NOMO-1 (cell line): ENCODE measurements at regions not wholly inside any gene's neighbourhood (a gene's known extent, or its start where the extent isn't known, plus 50 kb on each side); places are given as distances from the start of the nearest gene placed in this dataset.

Experiments used
- DNase-seq, 2 experiments: peaks; one replicate each; lab custom pipeline; 2025; ENCODE audit not compliant: unreplicated experiment in 2 of 2; lab: John Stamatoyannopoulos, UW

DNA sequence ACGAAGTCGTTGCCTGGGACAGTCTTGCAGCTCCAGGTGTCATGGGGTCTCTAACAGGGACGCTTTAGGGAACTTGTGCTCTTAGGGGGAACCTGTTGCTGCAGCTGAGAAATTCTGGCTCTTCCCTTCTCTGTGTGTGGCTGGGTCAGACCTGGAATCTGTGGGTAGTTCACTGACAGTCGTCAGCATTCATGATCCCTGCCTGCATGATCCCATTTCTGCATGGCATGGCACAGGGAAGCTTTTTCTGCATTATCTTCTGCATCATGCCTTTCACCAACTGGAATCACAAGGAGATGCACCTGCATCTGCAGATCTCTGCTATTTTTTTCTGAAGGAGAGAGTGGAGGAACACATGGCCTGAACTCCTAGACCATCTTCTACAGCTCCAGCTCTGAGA is 85.6 kb downstream of the SOX9 start:
- DNase-seq, result no peak

DNA sequence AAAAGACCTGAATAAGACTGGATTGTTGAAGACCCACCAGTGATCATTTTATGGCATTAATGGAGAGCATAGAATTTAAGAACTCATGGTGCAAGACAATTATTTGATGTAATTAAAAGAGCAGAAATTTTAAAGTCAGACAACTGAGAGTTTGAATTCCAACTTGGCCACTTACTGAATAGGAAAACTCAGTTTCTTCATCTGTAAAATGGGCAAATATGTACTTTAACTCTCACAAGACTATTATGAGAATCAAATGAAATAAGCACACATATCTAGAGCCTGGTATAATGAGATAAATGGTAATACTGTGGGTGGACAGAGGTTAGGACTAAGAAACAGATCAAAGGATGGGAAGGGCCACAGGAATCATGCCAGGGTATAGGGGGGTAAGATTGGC is 88.0 kb downstream of the SOX9 start:
- no peak for DNase-seq

DNA sequence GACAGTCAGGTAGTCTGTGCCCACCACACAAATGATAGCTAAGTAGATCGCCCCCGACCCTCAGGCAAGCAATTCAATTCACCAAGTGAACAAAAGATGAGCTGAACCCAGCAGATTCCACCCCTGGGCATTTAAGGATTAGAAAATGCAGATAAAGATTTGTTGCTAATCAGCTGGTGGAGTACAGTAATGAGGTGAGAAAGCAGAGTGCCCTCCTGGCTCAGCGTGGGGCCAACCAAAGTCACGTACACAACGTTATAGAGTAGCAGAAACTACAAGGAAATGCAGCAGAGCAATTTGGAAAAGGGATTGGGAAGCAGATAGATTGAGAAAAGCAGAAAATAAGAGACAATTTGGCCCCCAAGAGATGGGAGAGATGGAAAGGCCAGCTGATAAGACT is 91.2 kb downstream of the SOX9 start:
- no peak for DNase-seq

DNA sequence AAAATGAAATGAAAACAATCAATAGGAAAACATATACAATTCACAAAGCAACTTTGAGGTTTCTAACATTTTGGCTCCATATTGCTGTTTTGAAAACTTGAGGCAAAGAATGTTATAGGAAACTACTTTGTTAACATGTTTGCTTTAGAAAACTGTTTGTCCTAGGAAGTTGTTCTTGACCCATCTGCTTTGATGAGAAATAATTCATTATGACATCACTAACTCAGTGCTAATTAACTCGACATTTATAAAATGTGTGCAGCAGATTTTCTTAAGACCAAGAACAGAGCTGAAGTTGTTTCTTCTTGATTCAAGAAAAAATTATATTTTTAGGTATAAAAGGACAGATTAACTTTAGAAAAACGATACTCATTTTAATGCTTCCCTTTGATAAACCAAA is 94.7 kb downstream of the SOX9 start:
- no peak for DNase-seq

DNA sequence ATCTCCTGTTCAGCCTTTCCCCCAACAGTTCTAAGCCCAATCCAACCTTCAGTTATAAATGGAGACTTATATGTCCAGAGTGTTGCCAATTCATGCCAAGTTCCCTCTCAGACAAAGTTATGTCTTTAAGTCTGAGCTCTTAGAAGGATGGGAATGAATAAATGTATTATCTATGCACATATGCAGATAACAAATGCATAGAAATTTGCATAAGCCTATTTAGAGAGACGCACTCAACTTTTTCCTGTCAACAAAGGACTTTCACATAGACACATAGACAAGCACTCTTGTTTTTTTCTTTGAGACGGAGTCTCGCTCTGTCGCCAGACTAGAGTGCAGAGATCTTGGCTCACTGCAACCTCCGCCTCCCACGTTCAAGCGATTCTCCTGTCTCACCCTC is 95.1 kb downstream of the SOX9 start:
- no peak for DNase-seq

DNA sequence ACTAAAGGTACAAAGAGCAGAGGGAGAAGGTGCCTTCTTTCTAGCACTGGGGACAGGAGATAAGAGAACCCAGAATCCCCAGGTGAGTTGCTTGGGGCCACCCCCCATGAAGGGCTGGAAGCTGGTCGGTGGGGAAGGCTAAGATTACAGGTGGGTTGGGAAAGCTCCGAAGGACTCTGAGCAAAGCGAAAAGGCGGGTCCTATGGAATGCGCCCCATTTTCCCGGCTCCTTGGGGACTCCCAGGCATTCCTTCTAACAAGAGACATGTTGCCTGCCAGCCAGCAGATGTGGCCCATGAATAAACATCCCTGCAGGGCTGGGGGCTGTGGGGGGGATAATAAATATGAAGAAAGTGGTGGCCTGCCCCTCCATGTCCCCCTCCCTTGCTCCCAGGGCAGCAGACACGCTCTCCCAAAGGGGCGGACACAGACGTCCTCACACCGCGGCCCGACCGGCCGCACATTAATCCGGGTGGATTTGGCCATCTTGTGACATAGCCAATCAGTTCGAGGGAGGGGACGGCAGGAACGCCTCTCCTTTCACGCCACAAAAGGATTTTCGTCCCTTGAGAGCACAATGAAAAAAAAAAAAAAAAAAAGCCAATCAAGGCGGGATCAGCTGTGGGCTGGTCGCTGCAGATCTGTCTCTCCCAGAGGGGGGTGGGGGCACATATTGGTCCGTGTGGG is 98.5 kb downstream of the SOX9 start:
- DNase-seq, result no peak

DNA sequence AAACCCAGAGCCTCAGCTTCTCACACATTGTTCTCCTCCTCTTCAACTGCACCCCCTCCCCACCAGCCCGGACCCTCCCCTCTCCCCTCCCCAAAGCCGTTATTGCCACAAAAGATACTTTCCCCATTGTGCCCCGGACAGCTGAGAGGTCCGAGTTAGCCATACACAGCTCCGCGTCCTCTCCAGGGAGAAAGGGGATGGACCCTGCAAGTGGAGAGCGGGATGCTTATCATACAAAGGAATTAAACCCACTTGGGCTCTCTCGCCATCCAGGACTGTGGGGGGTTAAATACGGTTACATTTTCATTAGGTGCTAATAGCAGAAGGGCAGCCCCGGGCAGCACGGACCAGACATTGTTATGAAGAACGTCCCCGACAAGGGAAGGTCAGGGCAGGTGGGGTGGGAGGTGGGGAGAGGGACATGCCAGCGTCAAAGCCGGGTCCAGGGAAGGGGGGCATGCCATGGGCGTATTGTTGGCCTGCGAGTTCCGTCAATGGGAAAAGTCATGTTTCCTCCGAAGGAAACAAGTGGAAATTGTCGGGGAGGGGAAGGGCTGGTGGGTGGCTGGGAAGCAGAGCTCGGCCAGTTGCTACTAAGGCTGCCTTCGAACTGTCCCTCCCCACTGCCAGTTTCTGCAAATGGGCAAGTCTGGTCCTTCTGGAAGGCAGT is 99.1 kb downstream of the SOX9 start:
- DNase-seq, result no peak

DNA sequence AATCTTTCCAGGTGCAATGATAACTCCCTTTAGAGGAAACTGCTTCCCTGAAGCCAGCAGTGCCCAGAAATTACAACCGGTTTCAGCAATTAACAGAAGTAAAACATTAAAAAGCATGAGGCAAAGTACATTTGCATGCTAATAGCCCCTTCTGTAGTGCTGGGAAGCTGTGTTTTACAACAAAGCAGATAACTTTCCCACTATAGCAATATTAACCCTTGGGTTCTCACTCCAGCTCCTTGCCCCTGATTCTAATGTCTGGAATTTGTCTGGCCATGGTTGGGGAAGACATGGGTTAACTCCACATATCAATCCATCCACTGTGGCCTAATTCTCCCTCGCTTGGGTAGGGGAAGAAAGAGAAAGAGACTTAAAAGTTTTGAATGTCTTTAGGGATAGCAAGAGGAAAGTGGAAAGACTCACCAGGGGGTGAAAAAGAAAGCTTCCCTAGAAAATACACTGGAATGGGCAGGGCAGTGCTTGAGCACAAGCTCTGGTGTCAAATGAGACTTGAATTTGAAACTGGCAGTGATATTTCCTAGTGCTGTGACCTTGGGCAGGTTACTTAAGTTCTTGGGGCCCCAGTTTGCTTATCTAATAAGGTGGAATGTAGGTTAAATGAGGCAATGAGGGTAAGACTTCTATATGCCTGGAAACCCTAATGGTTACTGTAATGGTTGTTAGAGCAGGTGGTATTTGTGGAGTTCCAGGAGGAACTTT is 102.0 kb downstream of the SOX9 start:
- no peak for DNase-seq

DNA sequence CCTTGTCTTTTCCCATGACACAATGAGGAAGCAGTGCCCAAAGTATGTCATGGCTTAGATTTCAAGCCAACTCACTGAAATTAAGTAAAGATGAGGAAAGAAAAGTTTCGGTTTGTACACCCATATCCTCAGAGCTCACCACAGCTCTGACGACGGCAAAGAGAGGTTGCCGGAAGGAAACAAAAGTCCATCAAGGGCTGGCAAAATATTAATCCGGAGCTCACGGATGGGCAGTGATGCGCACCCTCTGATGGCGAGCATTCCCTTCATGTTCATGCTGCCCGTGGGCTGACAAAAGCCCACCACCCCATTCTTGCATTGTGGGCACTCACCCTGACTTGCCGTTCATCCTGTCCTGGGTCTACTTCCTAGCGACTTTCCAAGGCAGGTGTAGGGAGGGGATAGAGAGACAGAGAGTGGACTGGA is 103.1 kb downstream of the SOX9 start:
- DNase-seq, result no peak

DNA sequence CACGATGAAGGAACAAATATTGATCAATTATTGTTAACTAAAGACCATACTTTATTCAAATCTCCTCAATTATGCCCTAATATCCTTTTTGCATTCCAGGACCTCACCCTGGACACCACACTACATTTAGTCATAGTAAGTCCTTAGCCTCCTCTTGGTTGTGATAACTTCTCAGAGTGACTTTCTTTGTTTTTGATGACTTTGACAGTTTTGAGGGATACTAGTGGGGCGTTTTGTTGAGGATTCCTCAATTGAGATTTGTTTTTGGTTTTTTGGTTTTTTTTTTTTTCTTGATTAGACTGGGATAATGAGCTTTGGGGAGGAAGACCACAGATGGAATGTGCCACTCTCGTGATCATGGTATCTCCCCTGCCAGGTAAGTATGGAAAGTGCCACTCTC is 105.5 kb downstream of the SOX9 start:
- no peak for DNase-seq

DNA sequence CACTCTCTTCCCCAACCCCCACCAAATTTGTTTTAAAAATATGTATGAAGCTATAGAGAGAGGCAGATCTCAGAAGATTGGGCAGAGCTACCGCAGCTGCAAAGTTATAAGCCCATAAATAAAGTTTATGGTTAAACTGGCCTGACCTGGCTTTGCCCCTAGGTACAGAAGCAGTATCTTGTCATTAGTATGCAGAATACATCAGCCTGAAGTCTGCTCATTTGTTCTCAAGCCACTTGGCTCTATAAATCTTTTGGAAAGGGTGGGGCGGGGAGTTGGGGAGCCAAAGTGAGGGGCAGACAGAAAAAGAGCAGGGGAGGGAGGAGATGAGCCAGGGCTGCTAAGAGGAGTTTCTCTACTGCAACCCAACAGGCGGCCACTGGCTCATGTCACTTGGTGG is 113.2 kb downstream of the SOX9 start:
- DNase-seq, result no peak

DNA sequence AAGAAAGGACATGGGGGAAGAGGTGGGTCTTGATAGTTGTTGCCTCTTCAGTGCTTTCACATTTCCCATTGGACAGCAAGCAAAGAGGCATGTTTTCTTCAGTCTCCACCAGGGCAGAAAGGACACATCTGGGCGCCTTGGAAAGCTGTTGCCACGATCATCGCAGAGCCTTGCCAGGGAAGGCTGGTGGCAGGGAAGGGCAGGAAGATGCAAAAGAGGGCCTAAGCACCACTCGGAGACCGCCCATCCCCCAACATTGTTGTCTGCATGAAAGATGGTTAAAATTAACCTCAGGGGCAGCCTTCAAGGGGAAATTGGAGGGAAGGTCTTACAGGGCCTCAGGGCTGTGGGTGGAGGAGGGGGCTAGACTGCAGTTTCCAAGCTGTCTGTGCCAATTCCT is 114.2 kb downstream of the SOX9 start:
- DNase-seq, result no peak

DNA sequence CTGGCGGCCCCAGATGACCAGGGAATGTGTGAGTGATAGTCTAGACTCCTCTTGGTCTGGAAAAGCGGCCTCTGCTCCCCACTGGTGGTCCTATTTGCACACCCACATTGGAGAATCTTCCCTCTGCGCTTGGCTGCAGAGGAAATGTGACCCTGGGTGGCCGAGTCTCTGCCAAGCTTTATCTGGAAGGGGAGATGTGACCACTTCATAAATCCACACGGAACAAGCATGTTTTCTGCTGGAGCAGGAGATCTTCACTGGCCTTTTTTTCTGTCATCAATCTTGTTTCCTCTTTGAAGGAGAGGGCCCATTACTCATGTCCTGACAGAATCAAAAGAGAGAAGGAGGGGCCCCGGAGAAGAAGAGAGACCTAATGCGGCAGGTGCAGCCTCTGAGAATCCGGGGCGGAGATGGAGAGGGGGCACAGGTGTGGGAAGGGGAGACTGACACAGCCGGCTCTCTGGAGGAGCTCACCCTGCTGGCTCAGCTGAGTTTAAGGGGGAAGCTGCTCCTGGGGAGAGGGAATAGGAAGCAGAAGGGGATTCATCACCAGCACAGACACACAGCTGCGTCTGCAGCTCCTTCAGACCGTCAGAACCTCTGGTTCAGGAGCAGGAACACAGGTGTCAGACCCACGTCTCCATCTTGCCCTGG is 116.3 kb downstream of the SOX9 start:
- DNase-seq, result no peak

DNA sequence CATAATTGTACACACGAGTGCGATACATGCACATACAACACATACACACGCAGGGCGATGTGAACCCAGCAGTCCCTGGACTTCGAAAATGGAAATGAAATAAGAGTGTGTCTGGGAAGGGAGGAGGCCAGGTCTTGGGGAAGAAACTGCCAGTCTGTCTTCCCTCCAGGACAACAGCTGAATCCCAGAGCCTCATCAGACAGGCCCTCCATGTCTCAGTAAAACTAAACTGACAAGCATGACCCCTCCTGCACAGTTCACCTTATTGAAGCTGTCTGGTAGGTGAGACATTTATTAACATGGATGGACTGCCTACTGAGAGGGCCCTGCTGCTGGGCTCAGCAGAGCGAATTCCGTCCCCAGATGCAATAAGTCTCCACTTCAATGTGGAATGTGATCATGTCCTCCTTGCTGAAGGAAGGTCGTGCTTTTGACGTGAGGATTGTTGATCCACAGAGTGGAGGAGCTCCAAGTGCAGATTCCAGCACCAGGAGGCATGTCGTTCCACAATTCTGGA is 117.4 kb downstream of the SOX9 start:
- no peak for DNase-seq

DNA sequence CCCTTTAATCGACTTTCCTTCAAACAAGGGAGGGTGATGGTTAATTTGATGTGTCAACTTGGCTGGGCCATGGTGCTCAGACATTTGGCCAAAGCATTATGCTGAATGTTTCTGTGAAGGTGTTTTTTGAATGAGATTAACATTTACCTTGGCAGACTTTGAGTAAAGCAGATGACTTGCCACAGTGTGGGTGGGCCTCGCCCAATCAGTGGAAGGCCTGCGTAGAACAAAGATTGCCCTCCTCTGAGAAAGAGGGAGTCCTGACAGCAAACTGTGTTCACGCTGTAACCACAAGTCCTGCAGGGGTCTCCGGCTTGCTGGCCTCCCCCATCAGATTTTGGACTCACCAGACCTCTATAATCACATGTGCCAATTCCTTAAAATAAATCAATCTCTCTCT is 118.7 kb downstream of the SOX9 start:
- no peak for DNase-seq

DNA sequence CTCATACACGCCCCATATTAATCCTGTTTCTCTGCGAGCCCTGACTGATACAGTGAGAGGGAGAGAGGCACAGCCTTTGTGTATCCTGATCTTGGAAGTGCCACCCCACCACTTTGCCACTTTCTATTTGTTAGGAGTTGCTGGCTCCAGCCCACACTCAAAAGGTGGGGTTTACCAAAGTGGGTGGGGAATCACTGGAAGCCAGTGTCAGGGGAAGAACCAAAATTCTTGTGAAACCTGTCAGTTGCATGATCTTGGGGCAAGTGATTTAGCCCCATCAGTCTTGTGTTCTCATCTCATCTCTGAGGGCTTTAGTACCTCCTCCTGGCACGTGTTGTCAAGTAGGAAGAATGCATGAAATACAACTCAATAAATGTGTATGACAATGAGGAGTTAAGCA is 119.5 kb downstream of the SOX9 start:
- no peak for DNase-seq

DNA sequence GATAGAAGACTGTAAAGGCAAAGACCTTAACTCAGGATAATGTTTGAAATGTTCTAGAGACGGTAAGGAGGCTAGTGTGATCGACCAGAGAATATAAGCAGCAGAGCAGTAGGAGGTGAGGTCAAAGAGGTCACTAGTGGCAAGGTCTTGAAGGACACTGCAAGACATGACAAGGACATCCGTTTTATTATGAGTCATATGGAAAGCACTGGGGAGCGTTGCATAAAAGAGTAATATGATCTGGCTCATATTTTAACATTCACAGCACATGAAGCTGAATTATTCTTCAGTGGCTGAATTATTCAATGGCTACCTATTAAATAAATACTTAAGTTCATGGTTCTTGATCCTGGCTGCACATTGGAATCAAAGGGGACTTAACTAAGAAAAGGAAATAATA is 123.7 kb downstream of the SOX9 start:
- no peak for DNase-seq

DNA sequence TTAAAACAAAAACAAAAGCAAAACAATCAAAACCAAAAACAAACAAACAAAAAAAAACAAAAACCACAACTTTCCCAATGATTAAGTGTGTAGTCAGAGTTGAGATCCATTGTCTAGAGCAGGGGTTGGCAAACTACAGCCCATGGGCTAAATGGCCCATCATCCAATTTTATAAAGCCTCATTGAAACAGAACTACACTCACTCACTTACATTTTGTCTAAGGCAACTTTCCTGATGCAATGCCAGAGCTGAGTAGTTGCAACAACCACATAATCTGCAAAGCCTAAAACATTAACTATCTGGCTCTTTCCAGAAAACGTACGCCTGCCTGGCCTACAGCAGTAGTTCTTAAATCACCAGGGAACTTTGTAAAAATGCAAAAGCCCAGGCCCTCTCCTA is 124.1 kb downstream of the SOX9 start:
- DNase-seq, result no peak

DNA sequence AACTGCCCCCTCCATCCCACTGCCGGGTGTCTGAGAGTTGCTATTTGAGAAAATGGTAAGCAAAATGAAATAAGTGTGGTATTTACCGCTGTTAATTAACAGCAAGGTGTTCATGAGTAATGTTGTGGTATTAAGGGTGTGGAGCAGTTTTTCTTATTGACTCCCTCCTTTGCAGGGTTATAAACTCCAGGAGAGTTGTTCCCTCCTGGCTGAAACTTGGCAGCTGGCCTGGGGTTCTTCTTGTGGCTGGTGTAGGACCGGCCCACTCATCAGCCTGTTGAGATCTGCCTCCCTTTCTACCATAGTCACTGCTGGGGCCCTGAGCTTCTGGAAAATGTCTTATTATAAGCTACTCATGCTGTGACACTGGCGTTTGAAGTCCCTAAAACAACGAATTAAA is 128.6 kb downstream of the SOX9 start:
- DNase-seq, result no peak

DNA sequence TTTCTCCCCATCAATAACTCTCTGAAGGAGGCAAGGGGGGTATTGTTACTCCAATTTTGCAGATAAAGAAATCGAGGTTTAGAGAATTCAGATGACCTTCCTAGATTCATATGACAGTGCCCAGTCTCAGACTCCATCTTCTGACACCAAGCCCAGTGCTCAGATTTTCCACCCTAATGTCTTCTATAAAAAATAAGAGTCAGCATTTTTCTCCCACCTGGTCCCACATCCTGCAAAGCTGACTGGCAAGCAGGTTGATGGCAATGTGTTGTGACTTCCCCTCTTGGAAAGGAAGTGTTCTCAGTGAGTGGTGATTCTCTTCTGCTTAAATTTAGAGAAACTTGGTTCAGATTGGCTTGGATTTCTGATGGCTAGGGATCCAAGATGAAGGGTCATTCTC is 129.4 kb downstream of the SOX9 start:
- no peak for DNase-seq

DNA sequence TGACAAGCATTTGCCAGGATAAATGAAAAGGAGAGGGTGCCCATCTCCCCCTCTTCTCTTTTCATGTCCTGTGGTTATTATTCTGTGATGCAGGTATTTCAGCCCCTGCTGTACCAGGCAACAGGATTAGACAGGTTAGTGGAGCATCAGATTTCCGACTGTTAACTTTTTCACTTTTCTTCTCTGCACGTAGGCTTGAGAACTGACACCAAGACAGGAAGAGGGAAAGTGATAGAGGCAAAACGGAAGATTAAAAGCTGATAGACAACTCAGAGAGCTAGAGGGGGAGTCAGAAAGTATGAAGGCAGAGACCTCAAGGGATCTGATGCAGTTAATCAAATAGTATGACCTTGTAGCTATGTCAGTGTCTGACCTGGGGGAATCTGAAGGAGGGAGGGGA is 132.8 kb downstream of the SOX9 start:
- DNase-seq, result no peak
